ENCODE measurements at regions not wholly inside any gene's neighbourhood (a gene's known extent, or its start where the extent isn't known, plus 50 kb on each side); places are given as distances from the start of the nearest gene placed in this dataset.
"Not testable (repeated sequence)": the region's sequence is repeated elsewhere in the genome, so short reads cannot be mapped to it uniquely, and the experiment has no call there.

- Histone ChIP-seq H3K4me1 (ENCODE audit: control insufficient read depth, insufficient read depth, low read length) (no peaks in the 10 kb centered on the region), H3K36me3 (ENCODE audit: control insufficient read depth in 2 of 2, insufficient read depth in 1 of 2, low read length in 2 of 2) (no peaks in the 10 kb centered on the region), H3K27ac (ENCODE audit: extremely low read depth, low read depth, low read length) (no peak overlapping the region), H3K9me3 (ENCODE audit: control insufficient read depth, insufficient read depth, low read depth, low read length) (no peaks in the 10 kb centered on the region), H3K4me3 (ENCODE audit: low read depth, low read length) (no peak overlapping the region)
- ChIA-PET POLR2A (no interaction called here), CTCF (interaction anchor here (0.6 to 0.9 kb wide), 2 partner anchors 202 to 713 kb away, joined by 3 to 5 read pairs; no protein-coding TSS in a partner anchor)
- TF ChIP-seq ZNF629 (tag by site-specific recombination; IDR thresholded peaks at IDR 0.05) (no peak), ZNF16 (tag by site-specific recombination; IDR thresholded peaks at IDR 0.05; ENCODE audit: low read depth) (no peak), ZNF791 (tag by site-specific recombination; IDR thresholded peaks at IDR 0.05) (no peak), ZNF677 (tag by site-specific recombination; IDR thresholded peaks at IDR 0.05) (no peak), ZFP69B (tag by site-specific recombination; IDR thresholded peaks at IDR 0.05) (no peak), ZNF510 (tag by site-specific recombination; IDR thresholded peaks at IDR 0.05; ENCODE audit: insufficient replicate concordance) (no peak)
Observed at GRCh38 chr6:67775333-67775732, 859.7 kb upstream of the ADGRB3 start.

GRCh38 chr6:67768972-67769371 is 866.1 kb upstream of the ADGRB3 start:
- Histone ChIP-seq H3K4me1 (ENCODE audit: control insufficient read depth, insufficient read depth, low read length) (no peaks in the 10 kb centered on the region), H3K9me3 (ENCODE audit: control insufficient read depth, insufficient read depth, low read depth, low read length) (no peaks in the 10 kb centered on the region), H3K36me3 (ENCODE audit: control insufficient read depth in 2 of 2, insufficient read depth in 1 of 2, low read length in 2 of 2) (no peaks in the 10 kb centered on the region), H3K27ac (ENCODE audit: extremely low read depth, low read depth, low read length) (no peak overlapping the region), H3K4me3 (ENCODE audit: low read depth, low read length) (no peak overlapping the region)
- POLR2A ChIA-PET = no interaction called here
- CTCF ChIA-PET = no interaction called here
- TF ChIP-seq ZNF2 (tag by site-specific recombination; IDR thresholded peaks at IDR 0.05) (no peak), ZFHX2 (tag by site-specific recombination; conservative IDR thresholded peaks at IDR 0.05) (no peak), ZBTB26 (tag by site-specific recombination; optimal IDR thresholded peaks at IDR 0.05) (no peak), ZNF747 (tag by site-specific recombination; IDR thresholded peaks at IDR 0.05) (no peak), ZNF549 (tag by site-specific recombination; IDR thresholded peaks at IDR 0.05) (no peak)

GRCh38 chr6:67767046-67767822 is 867.8 kb upstream of the ADGRB3 start:
- H3K9me3 ChIP-seq (ENCODE audit: control insufficient read depth, insufficient read depth, low read depth, low read length); H3K27ac ChIP-seq (ENCODE audit: extremely low read depth, low read depth, low read length); POLR2A ChIA-PET; H3K36me3 ChIP-seq (ENCODE audit: control insufficient read depth in 2 of 2, insufficient read depth in 1 of 2, low read length in 2 of 2); H3K4me1 ChIP-seq (ENCODE audit: control insufficient read depth, insufficient read depth, low read length); H3K4me3 ChIP-seq (ENCODE audit: low read depth, low read length): not testable (repeated sequence)
- CTCF ChIA-PET = interaction anchor here (0.9 kb wide), 1 partner anchor 53 kb away, joined by 4 read pairs; no protein-coding TSS in a partner anchor
- peak; percentile 53; the same call in 1 of the 2 replicates for TF ChIP-seq ZNF146 (tag by site-specific recombination; IDR thresholded peaks at IDR 0.05)

- no peaks in the 10 kb centered on the region for H3K9me3 ChIP-seq (ENCODE audit: control insufficient read depth, insufficient read depth, low read depth, low read length)
- H3K4me3 ChIP-seq (ENCODE audit: low read depth, low read length) = no peak overlapping the region
- no peak overlapping the region for H3K27ac ChIP-seq (ENCODE audit: extremely low read depth, low read depth, low read length)
- ChIA-PET CTCF (interaction anchor here (0.9 kb wide), 1 partner anchor 51 kb away, joined by 4 read pairs; no protein-coding TSS in a partner anchor), POLR2A (no interaction called here)
- no peaks in the 10 kb centered on the region for H3K36me3 ChIP-seq (ENCODE audit: control insufficient read depth in 2 of 2, insufficient read depth in 1 of 2, low read length in 2 of 2)
- no peaks in the 10 kb centered on the region for H3K4me1 ChIP-seq (ENCODE audit: control insufficient read depth, insufficient read depth, low read length)
- TF ChIP-seq ELK4 (IDR thresholded peaks at IDR 0.05; ENCODE audit: borderline replicate concordance, low read depth, low read length) (no peak), ZNF704 (tag by site-specific recombination; IDR thresholded peaks at IDR 0.05) (no peak), ZBTB48 (tag by site-specific recombination; IDR thresholded peaks at IDR 0.05) (no peak), ZNF837 (tag by site-specific recombination; IDR thresholded peaks at IDR 0.05) (no peak)
Observed at GRCh38 chr6:67766057-67766456, 869.0 kb upstream of the ADGRB3 start.

Data from HEK293 (cell line).